H1 (cell line): ENCODE measurements at regions not wholly inside any gene's neighbourhood (a gene's known extent, or its start where the extent isn't known, plus 50 kb on each side); places are given as distances from the start of the nearest gene placed in this dataset.

Source experiments
- BCL11A ChIP-seq, 2 experiments: IDR thresholded peaks; one replicate each; pipeline ENCODE4 v1.6.1; 2011; ENCODE audit warnings: low read depth in 2 of 2, low read length in 2 of 2, mild to moderate bottlenecking in 2 of 2
- CHD2 ChIP-seq: IDR thresholded peaks from 2 replicates; pipeline ENCODE4 v1.6.1; 2012; ENCODE audit warnings: low read length, improper control_type of control experiment
- CTCF ChIP-seq, 3 experiments: IDR thresholded peaks; 1 replicate in 2 of 3; 2 replicates in 1 of 3; pipeline versions ENCODE4 v1.5.1 to v1.6.1; 2011; ENCODE audit warnings: low read length in 3 of 3, mild to moderate bottlenecking in 3 of 3, inconsistent platforms in 2 of 3, low read depth in 1 of 3, moderate library complexity in 1 of 3; ENCODE audit not compliant: insufficient read depth in 1 of 3; ENCODE audit errors: control extremely low read depth in 1 of 3
- POLR2AphosphoS5 ChIP-seq: IDR thresholded peaks from 2 replicates; pipeline ENCODE4 v1.6.1; 2011; ENCODE audit warnings: low read depth, low read length
- RAD21 ChIP-seq, 2 experiments: IDR thresholded peaks in 1 of 2; conservative IDR thresholded peaks in 1 of 2; 2 replicates each; pipeline ENCODE4 v1.6.1; 2011; ENCODE audit warnings: low read depth in 2 of 2, low read length in 2 of 2, improper control_type of control experiment in 1 of 2, inconsistent platforms in 1 of 2, mild to moderate bottlenecking in 1 of 2, moderate library complexity in 1 of 2
- RBBP5 ChIP-seq: IDR thresholded peaks from 2 replicates; pipeline ENCODE4 v1.7.1; 2012; ENCODE audit warnings: low read depth, mild to moderate bottlenecking, inconsistent platforms, low read length, moderate library complexity, borderline replicate concordance
- RNF2 ChIP-seq: fragments of 200-900, 300-1000 bp; sonication (generic); IDR thresholded peaks from 2 replicates; pipeline ENCODE4 v1.7.1; 2016; ENCODE audit warnings: borderline replicate concordance, low read depth, mild to moderate bottlenecking, antibody characterized with exemption, low read length; ENCODE audit not compliant: poor library complexity, severe bottlenecking; ENCODE audit errors: missing control alignments
- RXRA ChIP-seq: IDR thresholded peaks from 2 replicates; pipeline ENCODE4 v1.6.1; 2011; ENCODE audit warnings: low read depth, mild to moderate bottlenecking, low read length, moderate library complexity; ENCODE audit not compliant: insufficient read depth
- USF2 ChIP-seq: IDR thresholded peaks from 2 replicates; pipeline ENCODE4 v1.6.1; 2011; ENCODE audit warnings: low read length, improper control_type of control experiment

- TF ChIP-seq RXRA = no peak
- TF ChIP-seq RNF2 = no peak
- no peak for TF ChIP-seq BCL11A (IDR thresholded peaks at IDR 0.05; ENCODE audit: low read depth in 2 of 2, low read length in 2 of 2)
- TF ChIP-seq CTCF (IDR thresholded peaks at IDR 0.05; ENCODE audit: control extremely low read depth in 1 of 3, insufficient read depth in 1 of 3, low read depth in 1 of 3, low read length in 3 of 3) = no peak
- no peak for TF ChIP-seq RBBP5
- no peak for TF ChIP-seq RAD21 (IDR thresholded peaks at IDR 0.05 in 1 of 2, conservative IDR thresholded peaks at IDR 0.05 in 1 of 2; ENCODE audit: low read depth in 2 of 2, low read length in 2 of 2)
- no peak for TF ChIP-seq CHD2
- TF ChIP-seq USF2 = no peak
- no peak for TF ChIP-seq POLR2AphosphoS5
These were observed 111.6 kb downstream of the NHLRC3 start for GRCh38 chr13:39149896-39150295.
